SK-N-SH (cell line): ENCODE measurements at regions not wholly inside any gene's neighbourhood (a gene's known extent, or its start where the extent isn't known, plus 50 kb on each side); places are given as distances from the start of the nearest gene placed in this dataset.

ENCODE experiments used
- CTCF ChIA-PET: fragments of 300-600, 350-600 bp; formaldehyde crosslinking; extraction: SDS; loops from one replicate; lab custom pipeline; 2021; lab: Yijun Ruan, JAX
- POLR2A ChIA-PET: fragments of 350-600 bp; sonication (Branson Sonifier 250); formaldehyde crosslinking; extraction: SDS; loops from one replicate; lab custom pipeline; 2020; ENCODE audit warnings: antibody characterized with exemption, inconsistent platforms; lab: Yijun Ruan, JAX
- DNase-seq: peaks from one replicate; pipeline ENCODE4 v3.0.0; 2012
- H2AFZ ChIP-seq: fragments of 200-600 bp; sonication (generic); 2 replicates; pipeline ENCODE4 v1.8.1; 2016; ENCODE audit warnings: antibody characterized with exemption, mild to moderate bottlenecking, low read depth
- H3F3A ChIP-seq: fragments of 200-600 bp; sonication (generic); replicated peaks from 2 replicates; pipeline ENCODE3; 2016; ENCODE audit warnings: antibody characterized with exemption, mild to moderate bottlenecking; ENCODE audit not compliant: insufficient read depth
- H3K27ac ChIP-seq, 2 experiments: fragments of 200-500 bp in 1 of 2; fragments of 200-600 bp in 1 of 2; sonication (Bioruptor generic) in 1 of 2; sonication (generic), shearing (Covaris generic) in 1 of 2; 2 replicates each; pipeline versions ENCODE4 v1.5.1 to v1.6.1; 2014 to 2016; ENCODE audit warnings: low read depth in 2 of 2, inconsistent platforms in 1 of 2, low read length in 1 of 2, mild to moderate bottlenecking in 1 of 2, mixed read lengths in 1 of 2
- H3K27me3 ChIP-seq: fragments of 200-600 bp; sonication (generic), shearing (Covaris generic); 2 replicates; pipeline ENCODE4 v1.6.1; 2016; ENCODE audit warnings: mixed run types; ENCODE audit not compliant: insufficient read depth
- H3K36me3 ChIP-seq, 2 experiments: fragments of 200-500 bp in 1 of 2; fragments of 200-600 bp in 1 of 2; sonication (Bioruptor generic) in 1 of 2; sonication (generic) in 1 of 2; replicated peaks in 1 of 2; 2 replicates each; pipeline versions ENCODE3 to v1.5.1; 2014 to 2016; ENCODE audit warnings: low read length in 1 of 2, mild to moderate bottlenecking in 1 of 2; ENCODE audit not compliant: insufficient read depth in 2 of 2, control insufficient read depth in 1 of 2
- H3K4me1 ChIP-seq, 2 experiments: fragments of 200-500 bp in 1 of 2; fragments of 200-600 bp in 1 of 2; sonication (Bioruptor generic) in 1 of 2; sonication (generic), shearing (Covaris generic) in 1 of 2; 2 replicates each; pipeline versions ENCODE4 v1.5.1 to v1.6.1; 2014 to 2016; ENCODE audit warnings: low read depth in 1 of 2, low read length in 1 of 2, mixed run types in 1 of 2; ENCODE audit not compliant: insufficient read depth in 2 of 2, control insufficient read depth in 1 of 2
- H3K4me2 ChIP-seq: fragments of 200-600 bp; sonication (generic), shearing (Covaris generic); 2 replicates; pipeline ENCODE4 v1.6.1; 2017; ENCODE audit warnings: mixed run types
- H3K4me3 ChIP-seq, 2 experiments: fragments of 200-500 bp in 1 of 2; fragments of 200-600 bp in 1 of 2; sonication (Bioruptor generic) in 1 of 2; sonication (generic), shearing (Covaris generic) in 1 of 2; 2 replicates each; pipeline versions ENCODE4 v1.5.1 to v1.8.1; 2014 to 2016; ENCODE audit warnings: low read depth in 2 of 2, inconsistent platforms in 1 of 2, low read length in 1 of 2, mild to moderate bottlenecking in 1 of 2, mixed read lengths in 1 of 2, moderate library complexity in 1 of 2
- H3K79me2 ChIP-seq: fragments of 200-600 bp; sonication (generic); 2 replicates; pipeline ENCODE4 v1.8.1; 2017; ENCODE audit warnings: mild to moderate bottlenecking; ENCODE audit not compliant: insufficient read depth
- H3K9ac ChIP-seq: fragments of 200-600 bp; sonication (generic); 2 replicates; pipeline ENCODE4 v1.6.1; 2017; ENCODE audit warnings: mixed run types
- H3K9me2 ChIP-seq: fragments of 200-600 bp; sonication (generic); 2 replicates; pipeline ENCODE4 v1.6.1; 2017; ENCODE audit warnings: mixed run types
- H3K9me3 ChIP-seq: fragments of 200-600 bp; sonication (generic); 2 replicates; pipeline ENCODE4 v1.6.1; 2017; ENCODE audit warnings: mixed run types, mild to moderate bottlenecking, moderate library complexity
- H4K20me1 ChIP-seq: fragments of 200-600 bp; sonication (generic); 2 replicates; pipeline ENCODE4 v1.6.1; 2017; ENCODE audit warnings: mild to moderate bottlenecking, mixed run types; ENCODE audit not compliant: insufficient read depth
- CHD2 ChIP-seq: fragments of 150-350 bp; IDR thresholded peaks from 2 replicates; pipeline ENCODE4 v1.6.1; 2018; ENCODE audit warnings: low read length; ENCODE audit not compliant: partially characterized antibody
- ELF1 ChIP-seq: IDR thresholded peaks from 2 replicates; pipeline ENCODE4 v1.4.0; 2012
- EP300 ChIP-seq, 2 experiments: IDR thresholded peaks; 2 replicates each; pipeline versions ENCODE4 v1.4.0 to v1.6.1; 2012; ENCODE audit warnings: borderline replicate concordance in 1 of 2, low read depth in 1 of 2, low read length in 1 of 2
- EZH2phosphoT487 ChIP-seq: fragments of 200-600 bp; sonication (generic); IDR thresholded peaks from 2 replicates; pipeline ENCODE4 v1.6.1; 2017; ENCODE audit warnings: low read depth, mixed run types, mild to moderate bottlenecking, antibody characterized with exemption, moderate library complexity, borderline replicate concordance
- FOSL2 ChIP-seq: IDR thresholded peaks from 2 replicates; pipeline ENCODE4 v1.4.0; 2012; ENCODE audit warnings: low read depth, mild to moderate bottlenecking, moderate library complexity, borderline replicate concordance
- FOXM1 ChIP-seq: IDR thresholded peaks from 2 replicates; pipeline ENCODE4 v1.4.0; 2012; ENCODE audit warnings: low read depth, mild to moderate bottlenecking
- JUND ChIP-seq: IDR thresholded peaks from 2 replicates; pipeline ENCODE4 v1.4.0; 2012
- MEF2A ChIP-seq: IDR thresholded peaks from 2 replicates; pipeline ENCODE4 v1.4.0; 2012; ENCODE audit warnings: low read depth, borderline replicate concordance
- MXI1 ChIP-seq: IDR thresholded peaks from 2 replicates; pipeline ENCODE4 v1.6.1; 2012; ENCODE audit warnings: mild to moderate bottlenecking, low read depth, low read length, improper control_type of control experiment
- NFIC ChIP-seq: IDR thresholded peaks from 2 replicates; pipeline ENCODE4 v1.4.0; 2012; ENCODE audit warnings: borderline replicate concordance
- RAD21 ChIP-seq: IDR thresholded peaks from 2 replicates; pipeline ENCODE4 v1.6.1; 2012; ENCODE audit warnings: mild to moderate bottlenecking, low read length
- RFX5 ChIP-seq: IDR thresholded peaks from 2 replicates; pipeline ENCODE4 v1.6.1; 2012; ENCODE audit warnings: mild to moderate bottlenecking, improper control_type of control experiment, low read length
- SIN3A ChIP-seq: IDR thresholded peaks from 2 replicates; pipeline ENCODE4 v1.6.1; 2012; ENCODE audit warnings: low read depth, mild to moderate bottlenecking, low read length, moderate library complexity, borderline replicate concordance
- SMC3 ChIP-seq: IDR thresholded peaks from 2 replicates; pipeline ENCODE4 v1.6.1; 2012; ENCODE audit warnings: low read depth, low read length, improper control_type of control experiment
- TAF1 ChIP-seq: IDR thresholded peaks from 2 replicates; pipeline ENCODE4 v1.6.1; 2012; ENCODE audit warnings: low read depth, mild to moderate bottlenecking, low read length, moderate library complexity, borderline replicate concordance
- TCF12 ChIP-seq: IDR thresholded peaks from 2 replicates; pipeline ENCODE4 v1.4.0; 2012
- TEAD4 ChIP-seq: IDR thresholded peaks from 2 replicates; pipeline ENCODE4 v1.4.0; 2012; ENCODE audit warnings: mild to moderate bottlenecking, borderline replicate concordance; ENCODE audit not compliant: insufficient read depth
- WGBS: methylation state at CpG from one replicate; pipeline ENCODE4 v1.1.6; 2017; ENCODE audit warnings: low lambda C conversion rate; 5-methylcytosine and 5-hydroxymethylcytosine counted together
- TF ChIP-seq, protein P1 (sequence below): IDR thresholded peaks from 2 replicates; pipeline ENCODE4 v1.4.0; 2012; ENCODE audit warnings: low read depth, borderline replicate concordance
- TF ChIP-seq, protein P2 (sequence below): IDR thresholded peaks from 2 replicates; pipeline ENCODE4; 2012
- TF ChIP-seq, protein P3 (sequence below): fragments of 150-350 bp; IDR thresholded peaks from 2 replicates; pipeline ENCODE4 v1.6.1; 2017; ENCODE audit warnings: antibody characterized with exemption, low read length, low read depth, borderline replicate concordance

DNA sequence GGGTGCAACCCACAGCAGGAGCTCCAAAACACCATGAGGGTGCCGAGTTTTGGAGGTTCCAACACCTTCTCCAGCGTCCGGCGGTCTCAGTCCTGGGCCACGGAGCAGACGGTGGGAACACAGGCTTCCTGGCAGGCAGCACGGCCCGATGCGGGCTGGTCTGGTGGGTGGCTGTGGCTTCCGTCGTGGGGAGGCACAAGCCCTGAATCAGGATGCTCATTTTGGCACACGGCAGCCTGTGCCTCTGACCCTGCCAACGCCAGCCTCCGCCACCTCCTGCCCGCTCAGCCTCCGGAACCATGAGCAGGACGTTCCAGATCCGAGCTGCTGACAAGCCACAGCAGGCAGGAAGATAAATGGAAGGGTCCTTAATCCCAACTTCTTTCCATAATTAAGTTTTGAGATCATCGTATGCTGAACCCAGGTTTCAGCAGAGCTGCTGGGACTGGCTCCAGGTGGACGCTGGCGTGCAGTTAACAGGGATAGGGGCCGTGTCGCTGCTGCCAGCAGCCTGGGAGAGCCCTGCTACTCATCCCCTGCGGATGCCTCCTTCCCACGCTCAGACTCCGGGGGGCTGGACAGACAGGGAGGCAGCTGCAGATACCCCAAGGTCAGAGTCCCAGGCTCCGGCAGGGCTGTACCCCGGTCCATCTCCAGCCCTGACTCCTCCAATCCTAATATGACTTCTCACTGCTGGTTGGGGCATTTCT lies 136.6 kb downstream of the ENGASE start:
- Histone ChIP-seq H3K9ac (no peak overlapping the region), H3K36me3 (no peaks in the 10 kb centered on the region), H3K4me2 (no peak overlapping the region), H3K4me3 (no peak overlapping the region), H3K9me3 (no peaks in the 10 kb centered on the region), H3K27ac (no peak overlapping the region), H2AFZ (no peak overlapping the region), H4K20me1 (no peaks in the 10 kb centered on the region), H3K9me2 (no peaks in the 10 kb centered on the region), H3K4me1 (peaks cover 0 to 36% of the 10 kb centered on the region in 2 experiments; a peak in 1 of 4 replicates), H3K79me2 (no peaks in the 10 kb centered on the region), H3F3A (no peaks in the 10 kb centered on the region), H3K27me3 (peaks cover 40% of the 10 kb centered on the region)
- TF ChIP-seq JUND, result no peak
- TF ChIP-seq MXI1, result no peak
- no peak for TF ChIP-seq RFX5
- TF ChIP-seq EZH2phosphoT487, result no peak
- TF ChIP-seq TEAD4, result no peak
- no peak for TF ChIP-seq SIN3A
- no peak for TF ChIP-seq SMC3
- TF ChIP-seq FOSL2, result no peak
- TF ChIP-seq, protein P1, sequence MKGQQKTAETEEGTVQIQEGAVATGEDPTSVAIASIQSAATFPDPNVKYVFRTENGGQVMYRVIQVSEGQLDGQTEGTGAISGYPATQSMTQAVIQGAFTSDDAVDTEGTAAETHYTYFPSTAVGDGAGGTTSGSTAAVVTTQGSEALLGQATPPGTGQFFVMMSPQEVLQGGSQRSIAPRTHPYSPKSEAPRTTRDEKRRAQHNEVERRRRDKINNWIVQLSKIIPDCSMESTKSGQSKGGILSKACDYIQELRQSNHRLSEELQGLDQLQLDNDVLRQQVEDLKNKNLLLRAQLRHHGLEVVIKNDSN, result no peak
- TF ChIP-seq RAD21, result no peak
- TF ChIP-seq TAF1, result no peak
- no peak for TF ChIP-seq MEF2A
- no peak for TF ChIP-seq CHD2
- TF ChIP-seq FOXM1, result no peak
- no peak for TF ChIP-seq ELF1
- TF ChIP-seq NFIC, result no peak
- TF ChIP-seq TCF12, result no peak
- TF ChIP-seq EP300 (IDR thresholded peaks at IDR 0.05; ENCODE audit: borderline replicate concordance in 1 of 2, low read depth in 1 of 2, low read length in 1 of 2), result no peak
- TF ChIP-seq, protein P2, sequence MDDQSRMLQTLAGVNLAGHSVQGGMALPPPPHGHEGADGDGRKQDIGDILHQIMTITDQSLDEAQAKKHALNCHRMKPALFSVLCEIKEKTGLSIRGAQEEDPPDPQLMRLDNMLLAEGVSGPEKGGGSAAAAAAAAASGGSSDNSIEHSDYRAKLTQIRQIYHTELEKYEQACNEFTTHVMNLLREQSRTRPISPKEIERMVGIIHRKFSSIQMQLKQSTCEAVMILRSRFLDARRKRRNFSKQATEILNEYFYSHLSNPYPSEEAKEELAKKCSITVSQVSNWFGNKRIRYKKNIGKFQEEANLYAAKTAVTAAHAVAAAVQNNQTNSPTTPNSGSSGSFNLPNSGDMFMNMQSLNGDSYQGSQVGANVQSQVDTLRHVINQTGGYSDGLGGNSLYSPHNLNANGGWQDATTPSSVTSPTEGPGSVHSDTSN, result no peak
- TF ChIP-seq, protein P3, sequence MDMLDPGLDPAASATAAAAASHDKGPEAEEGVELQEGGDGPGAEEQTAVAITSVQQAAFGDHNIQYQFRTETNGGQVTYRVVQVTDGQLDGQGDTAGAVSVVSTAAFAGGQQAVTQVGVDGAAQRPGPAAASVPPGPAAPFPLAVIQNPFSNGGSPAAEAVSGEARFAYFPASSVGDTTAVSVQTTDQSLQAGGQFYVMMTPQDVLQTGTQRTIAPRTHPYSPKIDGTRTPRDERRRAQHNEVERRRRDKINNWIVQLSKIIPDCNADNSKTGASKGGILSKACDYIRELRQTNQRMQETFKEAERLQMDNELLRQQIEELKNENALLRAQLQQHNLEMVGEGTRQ, result no peak
- CTCF ChIA-PET, result interaction anchor here (1.0 to 11.7 kb wide), 6 partner anchors 8 to 180 kb away, joined by 3 to 121 read pairs (median 4); no protein-coding TSS in a partner anchor
- DNase-seq, result no peak
- POLR2A ChIA-PET, result no interaction called here
- WGBS, result 49% methylated on average over 18 of the region's 28 CpGs
